ENCODE measurements at regions not wholly inside any gene's neighbourhood (a gene's known extent, or its start where the extent isn't known, plus 50 kb on each side); places are given as distances from the start of the nearest gene placed in this dataset.

- no peak for TF ChIP-seq CTCF (IDR thresholded peaks at IDR 0.05)
- no peak for TF ChIP-seq POLR2A (IDR thresholded peaks at IDR 0.05)
- Histone ChIP-seq H3K27ac (no peak overlapping the region), H3K27me3 (no peaks in the 10 kb centered on the region), H3K9me3 (no peaks in the 10 kb centered on the region), H3K4me1 (no peaks in the 10 kb centered on the region), H3K36me3 (no peaks in the 10 kb centered on the region), H3K4me3 (no peak overlapping the region)
- intact Hi-C loops (cut with DNase I; ENCODE audit: low total_unique reads) = no loop called here
- DNase-seq = no peak
Measured at GRCh38 chr13:80452279-80452678, 111.4 kb upstream of the SPRY2 start.

GRCh38 chr13:80451641-80452040, 110.7 kb upstream of the SPRY2 start:
- H3K27ac ChIP-seq = no peak overlapping the region
- H3K9me3 ChIP-seq = no peaks in the 10 kb centered on the region
- no peak overlapping the region for H3K4me3 ChIP-seq
- no peak for DNase-seq
- H3K36me3 ChIP-seq = no peaks in the 10 kb centered on the region
- intact Hi-C loops (cut with DNase I; ENCODE audit: low total_unique reads) = no loop called here
- H3K4me1 ChIP-seq = no peaks in the 10 kb centered on the region
- no peaks in the 10 kb centered on the region for H3K27me3 ChIP-seq
- no peak for TF ChIP-seq CTCF (IDR thresholded peaks at IDR 0.05)
- TF ChIP-seq POLR2A (IDR thresholded peaks at IDR 0.05) = no peak

GRCh38 chr13:80450386-80450785, 109.5 kb upstream of the SPRY2 start:
- DNase-seq = no peak
- intact Hi-C loops (cut with DNase I; ENCODE audit: low total_unique reads) = no loop called here
- TF ChIP-seq CTCF (IDR thresholded peaks at IDR 0.05) (no peak), POLR2A (IDR thresholded peaks at IDR 0.05) (no peak)
- Histone ChIP-seq H3K4me3 (no peak overlapping the region), H3K36me3 (no peaks in the 10 kb centered on the region), H3K27me3 (no peaks in the 10 kb centered on the region), H3K4me1 (no peaks in the 10 kb centered on the region), H3K9me3 (no peaks in the 10 kb centered on the region), H3K27ac (no peak overlapping the region)

GRCh38 chr13:80448725-80449124, 107.8 kb upstream of the SPRY2 start:
- no peak overlapping the region for H3K27ac ChIP-seq
- no peaks in the 10 kb centered on the region for H3K27me3 ChIP-seq
- intact Hi-C loops (cut with DNase I; ENCODE audit: low total_unique reads) = no loop called here
- no peak for DNase-seq
- no peaks in the 10 kb centered on the region for H3K4me1 ChIP-seq
- no peaks in the 10 kb centered on the region for H3K36me3 ChIP-seq
- no peaks in the 10 kb centered on the region for H3K9me3 ChIP-seq
- no peak for TF ChIP-seq CTCF (IDR thresholded peaks at IDR 0.05)
- TF ChIP-seq POLR2A (IDR thresholded peaks at IDR 0.05) = no peak
- no peak overlapping the region for H3K4me3 ChIP-seq

- DNase-seq = no peak
- Histone ChIP-seq H3K27me3 (no peaks in the 10 kb centered on the region), H3K9me3 (no peaks in the 10 kb centered on the region), H3K27ac (no peak overlapping the region), H3K36me3 (no peaks in the 10 kb centered on the region), H3K4me3 (no peak overlapping the region), H3K4me1 (no peaks in the 10 kb centered on the region)
- TF ChIP-seq CTCF (IDR thresholded peaks at IDR 0.05) = no peak
- no peak for TF ChIP-seq POLR2A (IDR thresholded peaks at IDR 0.05)
- intact Hi-C loops (cut with DNase I; ENCODE audit: low total_unique reads) = no loop called here
Measured at GRCh38 chr13:80447747-80448146, 106.8 kb upstream of the SPRY2 start.
